ENCODE measurements at regions not wholly inside any gene's neighbourhood (a gene's known extent, or its start where the extent isn't known, plus 50 kb on each side); places are given as distances from the start of the nearest gene placed in this dataset.

GRCh38 chr5:82622205-82622604 is 344.1 kb upstream of the RPS23 start:
- no peaks in the 10 kb centered on the region for H3K27me3 ChIP-seq (ENCODE audit: control insufficient read depth, insufficient read depth, low read length)
- no peak overlapping the region for H3K4me2 ChIP-seq (ENCODE audit: low read length)
- no peak overlapping the region for H2AFZ ChIP-seq
- H3K9me3 ChIP-seq (ENCODE audit: control insufficient read depth, low read length) = no peaks in the 10 kb centered on the region
- TF ChIP-seq CTCF (IDR thresholded peaks at IDR 0.05) = no peak
- H3K79me2 ChIP-seq = no peaks in the 10 kb centered on the region
- H3K4me1 ChIP-seq = peaks cover 3% of the 10 kb centered on the region
- H3K27ac ChIP-seq = no peak overlapping the region
- no peak overlapping the region for H3K9ac ChIP-seq
- no peak overlapping the region for H3K4me3 ChIP-seq (ENCODE audit: low read depth, low read length)
- H3K36me3 ChIP-seq (ENCODE audit: control insufficient read depth, insufficient read depth, low read length) = no peaks in the 10 kb centered on the region

GRCh38 chr5:82620957-82621600 is 342.9 kb upstream of the RPS23 start:
- no peak for TF ChIP-seq CTCF (IDR thresholded peaks at IDR 0.05)
- Histone ChIP-seq H3K36me3 (ENCODE audit: control insufficient read depth, insufficient read depth, low read length) (no peaks in the 10 kb centered on the region), H2AFZ (no peak overlapping the region), H3K9me3 (ENCODE audit: control insufficient read depth, low read length) (no peaks in the 10 kb centered on the region), H3K4me3 (ENCODE audit: low read depth, low read length) (no peak overlapping the region), H3K4me1 (peaks cover 3% of the 10 kb centered on the region), H3K79me2 (no peaks in the 10 kb centered on the region), H3K27me3 (ENCODE audit: control insufficient read depth, insufficient read depth, low read length) (no peaks in the 10 kb centered on the region), H3K4me2 (ENCODE audit: low read length) (no peak overlapping the region), H3K9ac (no peak overlapping the region), H3K27ac (no peak overlapping the region)

GRCh38 chr5:82619097-82619496 is 340.9 kb upstream of the RPS23 start:
- H3K27ac ChIP-seq = no peak overlapping the region
- no peaks in the 10 kb centered on the region for H3K79me2 ChIP-seq
- H3K27me3 ChIP-seq (ENCODE audit: control insufficient read depth, insufficient read depth, low read length) = no peaks in the 10 kb centered on the region
- no peak overlapping the region for H3K4me2 ChIP-seq (ENCODE audit: low read length)
- no peak for TF ChIP-seq CTCF (IDR thresholded peaks at IDR 0.05)
- H3K36me3 ChIP-seq (ENCODE audit: control insufficient read depth, insufficient read depth, low read length) = no peaks in the 10 kb centered on the region
- H2AFZ ChIP-seq = no peak overlapping the region
- H3K9me3 ChIP-seq (ENCODE audit: control insufficient read depth, low read length) = no peaks in the 10 kb centered on the region
- H3K4me1 ChIP-seq = peaks cover 3% of the 10 kb centered on the region
- no peak overlapping the region for H3K9ac ChIP-seq
- no peak overlapping the region for H3K4me3 ChIP-seq (ENCODE audit: low read depth, low read length)

- Histone ChIP-seq H2AFZ (no peak overlapping the region), H3K4me1 (no peaks in the 10 kb centered on the region), H3K36me3 (ENCODE audit: control insufficient read depth, insufficient read depth, low read length) (no peaks in the 10 kb centered on the region), H3K9ac (no peak overlapping the region), H3K4me3 (ENCODE audit: low read depth, low read length) (no peak overlapping the region), H3K27ac (no peak overlapping the region), H3K79me2 (no peaks in the 10 kb centered on the region), H3K27me3 (ENCODE audit: control insufficient read depth, insufficient read depth, low read length) (no peaks in the 10 kb centered on the region), H3K9me3 (ENCODE audit: control insufficient read depth, low read length) (no peaks in the 10 kb centered on the region), H3K4me2 (ENCODE audit: low read length) (no peak overlapping the region)
- TF ChIP-seq CTCF (IDR thresholded peaks at IDR 0.05) = no peak
These were observed 336.6 kb upstream of the RPS23 start for GRCh38 chr5:82614706-82615105.

- H3K27ac ChIP-seq = no peak overlapping the region
- no peak overlapping the region for H3K4me3 ChIP-seq (ENCODE audit: low read depth, low read length)
- no peak overlapping the region for H2AFZ ChIP-seq
- H3K4me1 ChIP-seq = no peaks in the 10 kb centered on the region
- no peak overlapping the region for H3K4me2 ChIP-seq (ENCODE audit: low read length)
- H3K9me3 ChIP-seq (ENCODE audit: control insufficient read depth, low read length) = no peaks in the 10 kb centered on the region
- TF ChIP-seq CTCF (IDR thresholded peaks at IDR 0.05) = no peak
- H3K79me2 ChIP-seq = no peaks in the 10 kb centered on the region
- no peaks in the 10 kb centered on the region for H3K36me3 ChIP-seq (ENCODE audit: control insufficient read depth, insufficient read depth, low read length)
- no peaks in the 10 kb centered on the region for H3K27me3 ChIP-seq (ENCODE audit: control insufficient read depth, insufficient read depth, low read length)
- no peak overlapping the region for H3K9ac ChIP-seq
These were observed 335.7 kb upstream of the RPS23 start for GRCh38 chr5:82613891-82614290.

All from parathyroid adenoma (tissue), 2 donors.